ENCODE measurements at regions not wholly inside any gene's neighbourhood (a gene's known extent, or its start where the extent isn't known, plus 50 kb on each side); places are given as distances from the start of the nearest gene placed in this dataset.
"Not testable (repeated sequence)": the region's sequence is repeated elsewhere in the genome, so short reads cannot be mapped to it uniquely, and the experiment has no call there.

- intact Hi-C loops (cut with DNase I): no loop called here
- DNase-seq (ENCODE audit: low spot score): no peak
These were observed 50.8 kb upstream of the CTNNA1 start for GRCh38 chr5:138702166-138703077.

GRCh38 chr5:138701678-138702077 lies 51.5 kb upstream of the CTNNA1 start:
- intact Hi-C loops (cut with DNase I): no loop called here
- DNase-seq (ENCODE audit: low spot score): no peak

- intact Hi-C loops (cut with DNase I): no loop called here
- DNase-seq (ENCODE audit: low spot score): no peak
These were observed 52.5 kb upstream of the CTNNA1 start for GRCh38 chr5:138700581-138701362.

GRCh38 chr5:138699482-138699881 lies 53.7 kb upstream of the CTNNA1 start:
- no peak for DNase-seq (ENCODE audit: low spot score)
- intact Hi-C loops (cut with DNase I): no loop called here

GRCh38 chr5:138698713-138699112 lies 54.5 kb upstream of the CTNNA1 start:
- DNase-seq (ENCODE audit: low spot score): no peak
- intact Hi-C loops (cut with DNase I): no loop called here

- no peak for DNase-seq (ENCODE audit: low spot score)
- intact Hi-C loops (cut with DNase I): no loop called here
These were observed 55.4 kb upstream of the CTNNA1 start for GRCh38 chr5:138697720-138698360.

- intact Hi-C loops (cut with DNase I): no loop called here
- DNase-seq (ENCODE audit: low spot score): no peak
These were observed 56.7 kb upstream of the CTNNA1 start for GRCh38 chr5:138696501-138696900.

GRCh38 chr5:138695781-138696180 lies 57.4 kb upstream of the CTNNA1 start:
- no peak for DNase-seq (ENCODE audit: low spot score)

GRCh38 chr5:138694146-138694545 lies 59.1 kb upstream of the CTNNA1 start:
- intact Hi-C loops (cut with DNase I): no loop called here
- no peak for DNase-seq (ENCODE audit: low spot score)

More at GRCh38 chr5:138695781-138696180, 57.4 kb upstream of the CTNNA1 start:
- intact Hi-C loops (cut with DNase I): no loop called here

GRCh38 chr5:138692370-138692769 lies 60.9 kb upstream of the CTNNA1 start:
- intact Hi-C loops (cut with DNase I): no loop called here
- DNase-seq (ENCODE audit: low spot score): no peak

- DNase-seq (ENCODE audit: low spot score): no peak
- intact Hi-C loops (cut with DNase I): no loop called here
These were observed 66.6 kb upstream of the CTNNA1 start for GRCh38 chr5:138686668-138687067.

- intact Hi-C loops (cut with DNase I): no loop called here
These were observed 68.0 kb upstream of the CTNNA1 start for GRCh38 chr5:138685193-138685745.

GRCh38 chr5:138682462-138682861 lies 70.8 kb upstream of the CTNNA1 start:
- DNase-seq (ENCODE audit: low spot score); intact Hi-C loops (cut with DNase I): not testable (repeated sequence)

More at GRCh38 chr5:138685193-138685745, 68.0 kb upstream of the CTNNA1 start:
- no peak for DNase-seq (ENCODE audit: low spot score)

- DNase-seq (ENCODE audit: low spot score); intact Hi-C loops (cut with DNase I): not testable (repeated sequence)
These were observed 74.4 kb upstream of the CTNNA1 start for GRCh38 chr5:138678826-138679225.

- intact Hi-C loops (cut with DNase I): no loop called here
These were observed 75.4 kb upstream of the CTNNA1 start for GRCh38 chr5:138677782-138678181.

GRCh38 chr5:138676556-138677193 lies 76.5 kb upstream of the CTNNA1 start:
- intact Hi-C loops (cut with DNase I): no loop called here
- no peak for DNase-seq (ENCODE audit: low spot score)

More at GRCh38 chr5:138677782-138678181, 75.4 kb upstream of the CTNNA1 start:
- DNase-seq (ENCODE audit: low spot score): no peak

- intact Hi-C loops (cut with DNase I): no loop called here
- no peak for DNase-seq (ENCODE audit: low spot score)
These were observed 77.2 kb upstream of the CTNNA1 start for GRCh38 chr5:138676002-138676401.

GRCh38 chr5:138668451-138669380 lies 84.5 kb upstream of the CTNNA1 start:
- DNase-seq (ENCODE audit: low spot score): no peak
- intact Hi-C loops (cut with DNase I): no loop called here

Measured in posterior vena cava (tissue), 2 donors.